Esophagus squamous epithelium (tissue), 5 donors: ENCODE measurements at regions not wholly inside any gene's neighbourhood (a gene's known extent, or its start where the extent isn't known, plus 50 kb on each side); places are given as distances from the start of the nearest gene placed in this dataset.
"Not testable (repeated sequence)": the region's sequence is repeated elsewhere in the genome, so short reads cannot be mapped to it uniquely, and the experiment has no call there.

Source experiments
- DNase-seq: peaks from one replicate; lab custom pipeline; 2025; lab: John Stamatoyannopoulos, UW
- H3K27ac ChIP-seq, 4 donors: fragments of 200-600 bp; sonication (generic); one replicate each; pipeline ENCODE4 v1.5.1; 2016 to 2019; ENCODE audit warnings: mild to moderate bottlenecking in 1 of 4
- H3K27me3 ChIP-seq, 4 donors: fragments of 200-600 bp; sonication (generic); 1 replicate in 3 of 4; 2 replicates in 1 of 4; pipeline versions ENCODE4 v1.5.1 to v1.6.0; 2017 to 2021; ENCODE audit warnings: antibody characterized with exemption in 1 of 4
- H3K36me3 ChIP-seq, 3 donors: fragments of 200-600 bp; sonication (generic); one replicate each; pipeline ENCODE4 v1.5.1; 2016 to 2019
- H3K4me1 ChIP-seq, 3 donors: fragments of 200-600 bp; sonication (generic); one replicate each; pipeline ENCODE4 v1.5.1; 2017 to 2019
- H3K4me3 ChIP-seq, 4 donors: fragments of 200-600 bp; sonication (generic); 1 replicate in 3 of 4; 2 replicates in 1 of 4; pipeline ENCODE4 v1.5.1; 2016 to 2019; ENCODE audit warnings: mild to moderate bottlenecking in 2 of 4, moderate library complexity in 1 of 4
- H3K9me3 ChIP-seq, 3 donors: fragments of 200-600 bp; sonication (generic); one replicate each; pipeline ENCODE4 v1.5.1; 2016 to 2019
- POLR2A ChIP-seq, 4 donors: fragments of 450-650 bp; IDR thresholded peaks; one replicate each; pipeline ENCODE4 v1.6.1; 2017; ENCODE audit warnings: antibody characterized with exemption in 4 of 4, mild to moderate bottlenecking in 4 of 4, moderate library complexity in 3 of 4
- WGBS, 2 donors: methylation state at CpG; one replicate each; pipeline ENCODE4 v1.1.5; 2018; 5-methylcytosine and 5-hydroxymethylcytosine counted together
- intact Hi-C: fragments of 100-400 bp; cut with DNase I; formaldehyde crosslinking; loops from one replicate; pipeline ENCODE4 v1.15.0; 2022
- TF ChIP-seq, protein P1 (sequence below), 6 experiments: fragments of 450-650 bp in 4 of 6; fragments of 200-600 bp in 2 of 6; sonication (generic) in 2 of 6; IDR thresholded peaks; one replicate each; pipeline ENCODE4 v1.5.1; 2016 to 2019; ENCODE audit warnings: antibody characterized with exemption in 6 of 6, mild to moderate bottlenecking in 4 of 6, moderate library complexity in 4 of 6
- donor health status: DM: yes; HTN: yes; CAD: no.

DNA sequence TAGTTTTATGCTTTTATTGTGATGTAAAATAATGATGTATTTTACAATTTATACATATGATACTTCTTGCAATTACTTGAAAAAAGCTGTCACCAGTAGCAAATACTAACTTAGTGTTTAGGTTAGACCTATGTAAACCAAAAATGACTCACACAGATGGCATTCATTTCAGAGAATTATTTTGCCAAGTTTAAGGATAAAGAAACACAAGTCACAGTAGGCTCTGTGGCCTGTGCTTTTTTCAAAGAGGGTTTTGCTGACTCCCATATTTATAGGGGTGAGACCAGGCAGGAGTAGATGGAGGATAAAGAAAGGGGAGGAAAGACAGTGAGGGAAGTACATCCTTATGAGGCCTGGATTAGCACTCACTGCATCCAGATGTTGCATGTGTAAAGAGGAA, 356.6 kb upstream of the NPAP1 start:
- no peaks in the 10 kb centered on the region for H3K9me3 ChIP-seq
- H3K27ac ChIP-seq = peak overlapping the region in 1 of 4 donors; percentile 46
- TF ChIP-seq, protein P1, sequence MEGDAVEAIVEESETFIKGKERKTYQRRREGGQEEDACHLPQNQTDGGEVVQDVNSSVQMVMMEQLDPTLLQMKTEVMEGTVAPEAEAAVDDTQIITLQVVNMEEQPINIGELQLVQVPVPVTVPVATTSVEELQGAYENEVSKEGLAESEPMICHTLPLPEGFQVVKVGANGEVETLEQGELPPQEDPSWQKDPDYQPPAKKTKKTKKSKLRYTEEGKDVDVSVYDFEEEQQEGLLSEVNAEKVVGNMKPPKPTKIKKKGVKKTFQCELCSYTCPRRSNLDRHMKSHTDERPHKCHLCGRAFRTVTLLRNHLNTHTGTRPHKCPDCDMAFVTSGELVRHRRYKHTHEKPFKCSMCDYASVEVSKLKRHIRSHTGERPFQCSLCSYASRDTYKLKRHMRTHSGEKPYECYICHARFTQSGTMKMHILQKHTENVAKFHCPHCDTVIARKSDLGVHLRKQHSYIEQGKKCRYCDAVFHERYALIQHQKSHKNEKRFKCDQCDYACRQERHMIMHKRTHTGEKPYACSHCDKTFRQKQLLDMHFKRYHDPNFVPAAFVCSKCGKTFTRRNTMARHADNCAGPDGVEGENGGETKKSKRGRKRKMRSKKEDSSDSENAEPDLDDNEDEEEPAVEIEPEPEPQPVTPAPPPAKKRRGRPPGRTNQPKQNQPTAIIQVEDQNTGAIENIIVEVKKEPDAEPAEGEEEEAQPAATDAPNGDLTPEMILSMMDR (IDR thresholded peaks at IDR 0.05) = no peak
- no peak for TF ChIP-seq POLR2A (IDR thresholded peaks at IDR 0.05)
- H3K36me3 ChIP-seq = no peaks in the 10 kb centered on the region
- intact Hi-C loops = no loop called here
- no peak overlapping the region for H3K4me3 ChIP-seq
- H3K4me1 ChIP-seq = peaks cover 0 to 10% (median 4%) of the 10 kb centered on the region in 3 donors
- no peaks in the 10 kb centered on the region for H3K27me3 ChIP-seq
- DNase-seq = no peak

DNA sequence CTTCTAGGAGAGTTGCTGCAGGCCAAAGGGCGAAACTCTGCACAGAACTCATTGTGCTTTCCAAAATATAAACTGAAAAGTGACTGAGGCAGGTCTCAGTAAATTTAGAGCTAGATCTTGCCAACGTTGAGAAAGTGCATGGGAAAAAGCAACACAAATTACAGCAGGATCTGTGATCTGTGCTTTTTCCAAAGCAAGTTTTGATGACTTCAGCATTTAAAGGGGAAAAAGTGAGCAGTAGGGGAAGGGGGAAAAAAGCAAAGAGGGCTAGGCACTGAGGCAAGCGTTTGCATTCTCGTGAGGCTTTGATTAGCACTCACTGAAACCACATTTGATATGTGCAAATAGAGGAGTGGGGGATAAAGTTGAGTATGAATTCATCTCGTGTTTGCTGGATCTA, 351.5 kb upstream of the NPAP1 start:
- H3K27me3 ChIP-seq, H3K4me3 ChIP-seq, DNase-seq, H3K4me1 ChIP-seq, intact Hi-C loops, H3K36me3 ChIP-seq, H3K9me3 ChIP-seq, H3K27ac ChIP-seq: not testable (repeated sequence)
- WGBS, 2 donors = 53 to 66% methylated on average over 4 to 5 of the region's 5 CpGs

DNA sequence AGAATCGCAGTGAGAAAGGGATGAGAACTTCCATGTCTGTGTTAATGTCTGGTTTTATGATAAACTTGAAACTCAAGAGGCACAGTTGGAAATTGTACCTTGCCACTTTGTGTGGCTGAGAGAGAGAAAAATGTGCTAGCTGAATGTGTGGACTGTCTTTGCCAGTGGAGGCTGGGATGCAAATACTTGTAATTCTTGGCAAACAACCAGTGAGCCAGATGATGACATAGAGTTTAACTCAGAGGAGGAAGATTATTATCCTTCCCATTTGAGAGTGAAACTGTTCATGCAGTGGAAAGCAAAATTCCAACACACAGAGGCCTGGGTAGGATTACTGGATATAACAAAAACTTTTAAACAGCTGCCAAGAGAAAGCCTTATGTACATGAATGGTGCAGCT, 349.1 kb upstream of the NPAP1 start:
- WGBS, 2 donors = 82 to 83% methylated on average over 1 of the region's 1 CpG
- intact Hi-C loops, H3K27ac ChIP-seq, H3K27me3 ChIP-seq, H3K36me3 ChIP-seq, H3K9me3 ChIP-seq, H3K4me1 ChIP-seq, H3K4me3 ChIP-seq, DNase-seq: not testable (repeated sequence)

DNA sequence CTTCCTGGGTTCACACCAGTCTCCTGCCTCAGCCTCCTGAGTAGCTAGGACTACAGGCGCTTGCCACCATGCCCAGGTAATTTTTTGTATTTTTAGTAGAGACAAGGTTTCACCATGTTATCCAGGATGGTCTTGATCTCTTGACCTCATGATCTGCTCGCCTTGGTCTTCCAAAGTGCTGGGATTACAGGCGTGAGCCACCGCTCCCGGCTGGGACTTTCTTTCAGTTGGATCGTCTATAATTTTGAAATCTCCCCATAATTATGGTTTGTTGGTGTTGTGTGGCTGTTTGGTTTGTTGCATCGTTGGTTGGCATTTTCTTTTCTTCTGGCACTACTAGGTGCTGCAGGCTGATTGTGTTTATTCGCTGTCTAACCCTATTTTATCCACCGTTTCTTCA, 343.6 kb upstream of the NPAP1 start:
- DNase-seq, H3K9me3 ChIP-seq, H3K36me3 ChIP-seq, H3K27me3 ChIP-seq, H3K27ac ChIP-seq, H3K4me1 ChIP-seq, H3K4me3 ChIP-seq, intact Hi-C loops: not testable (repeated sequence)
- WGBS, 2 donors = 76 to 77% methylated on average over 9 of the region's 9 CpGs

DNA sequence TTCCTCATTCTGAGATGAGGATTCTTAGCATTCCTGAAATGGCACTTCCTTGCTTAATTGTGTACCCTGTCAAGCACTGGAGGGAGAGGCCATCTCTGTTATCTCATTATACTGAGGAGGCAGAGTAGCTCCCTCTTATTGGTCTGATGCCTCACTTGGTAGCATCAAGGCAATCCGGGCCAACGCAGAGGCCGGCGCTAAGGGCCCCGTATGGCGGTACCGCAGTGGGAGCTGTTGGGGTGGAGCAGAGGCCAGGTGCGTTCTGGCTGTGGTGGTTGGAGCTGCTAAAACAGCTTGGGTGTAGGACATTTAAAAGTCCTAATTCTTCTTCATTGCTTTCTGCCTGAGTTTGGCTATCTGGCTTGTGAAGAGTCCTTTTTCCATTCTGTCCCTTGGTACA, 333.7 kb upstream of the NPAP1 start:
- WGBS, 2 donors = 96% methylated on average over 8 of the region's 8 CpGs; no CpG with 5 or more reads in 1 of the 2 donors
- intact Hi-C loops, H3K9me3 ChIP-seq, H3K27me3 ChIP-seq, H3K27ac ChIP-seq, H3K4me3 ChIP-seq, H3K36me3 ChIP-seq, DNase-seq, H3K4me1 ChIP-seq: not testable (repeated sequence)

DNA sequence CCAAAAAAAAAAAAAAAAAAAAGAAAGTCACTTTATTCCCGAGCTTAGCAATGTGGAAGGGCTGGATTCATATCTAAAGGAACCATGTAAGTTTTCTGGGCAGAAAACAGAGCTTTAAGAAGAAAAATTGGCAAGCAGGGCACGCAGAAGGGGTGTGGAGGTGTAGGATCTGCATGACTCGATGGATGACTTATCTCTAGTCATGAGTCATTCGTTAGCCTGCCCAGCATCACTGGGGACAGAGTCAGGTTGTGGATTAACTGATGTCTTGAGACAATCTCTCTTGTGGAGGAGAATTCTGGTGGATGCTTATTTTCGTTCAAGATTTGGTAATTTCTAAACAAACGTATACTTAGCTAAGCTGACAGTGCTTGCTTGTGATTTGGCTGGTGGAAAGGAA, 322.8 kb upstream of the NPAP1 start:
- H3K4me3 ChIP-seq, H3K36me3 ChIP-seq, intact Hi-C loops, H3K9me3 ChIP-seq, H3K27ac ChIP-seq, H3K27me3 ChIP-seq, H3K4me1 ChIP-seq, DNase-seq: not testable (repeated sequence)
- WGBS, 2 donors = 20 to 35% methylated on average over 6 of the region's 6 CpGs

DNA sequence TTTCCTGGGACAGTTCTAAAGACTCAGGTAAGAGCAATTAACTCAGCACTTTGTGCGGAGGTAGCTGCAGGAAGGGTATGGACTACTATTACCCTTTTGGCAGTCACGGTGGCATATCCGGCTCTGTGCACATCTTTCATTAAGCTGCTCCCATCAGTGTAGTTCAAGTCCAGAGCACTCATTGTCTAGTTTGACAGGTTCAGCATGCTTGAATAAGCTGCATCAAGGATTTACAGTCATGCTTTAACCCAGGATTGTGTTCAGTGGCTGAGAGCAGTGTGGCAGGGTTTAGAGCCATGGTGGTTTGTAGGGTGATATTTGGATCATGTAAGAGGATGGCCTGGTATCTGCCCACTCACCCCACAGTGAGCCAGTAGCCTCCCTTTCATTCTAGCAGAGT, 294.5 kb upstream of the NPAP1 start:
- 57 to 82% methylated on average over 3 of the region's 3 CpGs for WGBS, 2 donors
- intact Hi-C loops, DNase-seq, H3K27ac ChIP-seq, H3K4me3 ChIP-seq, H3K36me3 ChIP-seq, H3K4me1 ChIP-seq, H3K27me3 ChIP-seq, H3K9me3 ChIP-seq: not testable (repeated sequence)

DNA sequence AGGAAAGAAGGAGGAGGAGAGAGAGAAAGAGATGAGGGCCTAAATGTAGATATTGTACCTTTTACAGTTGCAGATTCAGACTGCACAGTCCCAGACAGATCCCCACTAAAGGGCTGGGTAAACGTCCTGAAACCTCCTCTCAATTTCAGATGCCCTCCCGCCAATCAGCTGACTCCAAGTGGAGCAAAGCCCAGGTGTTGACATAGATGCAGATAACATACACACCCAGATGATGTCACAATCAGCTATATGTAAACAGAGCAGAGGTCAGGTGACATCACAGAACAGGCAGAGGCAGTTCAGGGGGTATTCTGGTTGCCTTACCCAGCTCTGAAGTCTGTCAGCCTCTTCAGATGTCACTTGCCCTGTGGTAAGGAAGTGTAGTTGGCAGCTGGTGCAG, 290.3 kb upstream of the NPAP1 start:
- H3K36me3 ChIP-seq, H3K4me1 ChIP-seq, intact Hi-C loops, H3K27ac ChIP-seq, H3K9me3 ChIP-seq, DNase-seq, H3K27me3 ChIP-seq, H3K4me3 ChIP-seq: not testable (repeated sequence)
- WGBS, 2 donors = 38 to 47% methylated on average over 2 of the region's 2 CpGs

DNA sequence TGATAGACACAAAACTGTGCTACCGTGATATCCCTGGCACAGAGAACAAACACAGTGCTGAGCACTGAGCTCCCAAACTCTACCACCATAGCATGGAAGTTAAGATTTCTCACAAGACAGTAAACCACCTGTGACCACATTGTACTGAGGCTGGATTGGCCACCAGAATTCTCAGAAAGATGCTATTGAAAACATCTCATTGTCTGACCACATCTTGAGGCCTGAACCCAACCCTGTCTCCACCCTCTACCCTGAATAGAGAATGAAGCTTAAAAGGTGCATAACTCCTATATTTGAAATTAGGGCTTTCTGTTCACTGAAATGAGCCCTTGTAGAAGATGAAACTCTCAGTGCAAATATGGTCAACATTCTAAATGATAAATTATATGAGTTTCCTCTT, 281.3 kb upstream of the NPAP1 start:
- H3K27me3 ChIP-seq = no peaks in the 10 kb centered on the region
- no peak for TF ChIP-seq POLR2A (IDR thresholded peaks at IDR 0.05)
- TF ChIP-seq, protein P1 (IDR thresholded peaks at IDR 0.05) = no peak
- H3K9me3 ChIP-seq = no peaks in the 10 kb centered on the region
- WGBS, 2 donors = 75 to 79% methylated on average over 1 of the region's 1 CpG
- no peaks in the 10 kb centered on the region for H3K36me3 ChIP-seq
- no peaks in the 10 kb centered on the region for H3K4me1 ChIP-seq
- DNase-seq = no peak
- H3K27ac ChIP-seq = no peak overlapping the region
- intact Hi-C loops = no loop called here
- no peak overlapping the region for H3K4me3 ChIP-seq

DNA sequence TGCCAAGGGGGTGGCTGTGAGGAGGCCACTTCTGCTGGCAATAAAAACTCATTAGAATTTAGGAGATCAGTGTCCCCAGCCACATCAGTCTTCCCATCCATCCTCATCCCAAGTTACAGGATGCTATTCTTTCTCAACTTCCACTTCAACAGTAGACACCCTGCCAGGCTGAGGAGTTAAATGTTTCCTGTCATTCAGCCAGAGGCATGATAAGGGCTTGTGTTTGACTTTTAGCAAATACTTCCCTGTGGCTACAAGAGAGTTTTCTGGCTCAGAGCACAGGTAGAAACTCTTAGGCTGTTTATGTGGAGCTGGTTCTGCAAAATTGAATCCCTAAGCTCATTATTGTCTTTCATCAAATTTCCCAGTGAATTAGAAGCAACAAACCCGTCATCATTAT, 262.9 kb upstream of the NPAP1 start:
- WGBS, 2 donors = 64 to 67% methylated on average over 1 of the region's 1 CpG
- H3K27me3 ChIP-seq, H3K9me3 ChIP-seq, H3K4me1 ChIP-seq, H3K4me3 ChIP-seq, intact Hi-C loops, H3K27ac ChIP-seq, DNase-seq, H3K36me3 ChIP-seq: not testable (repeated sequence)

DNA sequence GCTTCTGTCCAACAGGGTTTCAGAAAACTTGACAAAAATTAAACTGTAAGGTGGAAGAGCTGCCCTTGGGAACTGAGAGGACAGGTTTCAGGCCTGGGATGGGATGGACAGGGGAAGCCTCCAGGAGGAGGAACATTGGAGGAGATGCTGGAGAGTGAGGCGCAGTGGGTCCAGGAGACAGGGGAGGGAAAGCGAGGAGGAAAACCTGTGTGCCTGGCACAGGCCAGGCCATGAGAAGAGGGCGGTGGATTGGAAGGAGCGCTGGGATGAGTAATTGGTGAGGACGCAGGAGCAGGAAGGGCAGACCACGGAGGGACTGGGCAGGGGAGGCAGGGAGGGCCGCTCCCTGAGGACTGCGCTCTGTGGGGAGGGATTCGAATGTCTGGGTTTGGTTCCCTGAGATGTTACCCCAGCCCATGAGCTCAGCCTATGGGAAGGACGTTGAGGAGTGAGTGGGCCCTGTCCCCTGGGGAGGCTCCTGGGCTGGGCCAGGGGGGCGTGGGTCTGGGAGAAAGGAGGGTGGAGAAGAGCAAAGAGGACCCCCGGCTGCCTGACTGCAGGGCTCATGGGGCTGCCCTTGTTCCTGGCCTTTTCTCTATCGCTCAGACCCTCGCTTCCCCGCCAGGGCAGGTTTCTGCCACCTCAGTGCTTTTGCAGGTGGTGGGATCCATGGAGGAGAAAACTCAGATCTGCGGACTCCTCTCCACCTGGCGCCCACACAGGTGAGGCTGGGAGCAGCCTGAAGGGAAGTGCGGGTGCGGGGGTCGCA, 249.1 kb upstream of the NPAP1 start:
- WGBS, 2 donors = 71 to 74% methylated on average over 10 to 12 of the region's 20 CpGs
- H3K4me3 ChIP-seq, H3K27me3 ChIP-seq, H3K36me3 ChIP-seq, DNase-seq, H3K27ac ChIP-seq, H3K4me1 ChIP-seq, intact Hi-C loops, H3K9me3 ChIP-seq: not testable (repeated sequence)
